K562 (cell line): ENCODE measurements at regions not wholly inside any gene's neighbourhood (a gene's known extent, or its start where the extent isn't known, plus 50 kb on each side); places are given as distances from the start of the nearest gene placed in this dataset.

Source experiments
- ATAC-seq: fragments of 200-7000 bp; cut with Tn5 transposase; 3 replicates; pipeline ENCODE4 v1.9.1; 2020; ENCODE audit warnings: moderate library complexity
- BruUV-seq: library from RNA; stranded (reverse); fragments of 400-500 nt; replicated peaks from 2 replicates; lab custom pipeline; 2021; lab: Mats Ljungman, UMichigan
- CTCF ChIA-PET: fragments of 300-600 bp; formaldehyde crosslinking; extraction: SDS; loops from one replicate; lab custom pipeline; 2021; ENCODE audit warnings: low intra/inter-chr PET ratio; lab: Yijun Ruan, JAX
- POLR2A ChIA-PET: fragments of 300-600, 350-650 bp; sonication (Branson Sonifier 250); formaldehyde crosslinking; extraction: SDS; loops from one replicate; lab custom pipeline; 2021; ENCODE audit warnings: antibody characterized with exemption, inconsistent platforms; lab: Yijun Ruan, JAX
- DNase-seq, 4 experiments: peaks; one replicate each; pipeline versions ENCODE4 v3.0.0 to v3.0.0-alpha.2; 2011 to 2018; ENCODE audit warnings: low spot score in 3 of 4, mixed read lengths in 3 of 4; ENCODE audit errors: extremely low read depth in 1 of 4
- FAIRE-seq: peaks from 2 replicates; lab custom pipeline; 2011; peaks lifted over from hg19 to GRCh38; lab: Jason Lieb, UNC
- H2AFZ ChIP-seq: 2 replicates; pipeline ENCODE4 v1.6.0; 2011; ENCODE audit warnings: low read depth, low read length, control low read depth, inconsistent platforms
- H3K27ac ChIP-seq: fragments of 200-600 bp; 3 replicates; pipeline ENCODE4 v1.8.0; 2011; ENCODE audit warnings: low read depth, mild to moderate bottlenecking, control low read depth, inconsistent platforms, low read length, moderate library complexity, mixed read lengths; ENCODE audit errors: extremely low read depth
- H3K27me3 ChIP-seq, 2 experiments: fragments of 300-600 bp in 1 of 2; 2 replicates in 1 of 2; 3 replicates in 1 of 2; pipeline versions ENCODE4 v1.6.0 to v1.8.0; 2011; ENCODE audit warnings: inconsistent platforms in 2 of 2, low read length in 2 of 2, mild to moderate bottlenecking in 1 of 2, mixed read lengths in 1 of 2, moderate library complexity in 1 of 2; ENCODE audit not compliant: control insufficient read depth in 2 of 2, insufficient read depth in 2 of 2
- H3K36me3 ChIP-seq: fragments of 300-600 bp; 3 replicates; pipeline ENCODE4 v1.8.0; 2011; ENCODE audit warnings: mild to moderate bottlenecking, low read length, inconsistent platforms; ENCODE audit not compliant: control insufficient read depth, insufficient read depth
- H3K4me1 ChIP-seq, 2 experiments: fragments of 200-600 bp in 1 of 2; replicated peaks in 1 of 2; 2 replicates in 1 of 2; 3 replicates in 1 of 2; pipeline versions ENCODE4 v1.5.1 to v1.8.0; 2011; ENCODE audit warnings: inconsistent platforms in 2 of 2, low read length in 2 of 2, mild to moderate bottlenecking in 1 of 2, mixed read lengths in 1 of 2, moderate library complexity in 1 of 2; ENCODE audit not compliant: control insufficient read depth in 2 of 2, insufficient read depth in 2 of 2
- H3K4me2 ChIP-seq: 2 replicates; pipeline ENCODE4 v1.6.1; 2011; ENCODE audit warnings: low read length, control low read depth, inconsistent platforms, mixed read lengths; ENCODE audit not compliant: insufficient read depth
- H3K4me3 ChIP-seq: fragments of 200-600 bp; sonication (generic), shearing (Covaris generic); 2 replicates; pipeline ENCODE4 v1.5.1; 2016; ENCODE audit warnings: control low read depth, inconsistent platforms
- H3K79me2 ChIP-seq: fragments of 200-600 bp; 3 replicates; pipeline ENCODE4 v1.8.0; 2011; ENCODE audit warnings: low read length, inconsistent platforms; ENCODE audit not compliant: control insufficient read depth, insufficient read depth
- H3K9ac ChIP-seq, 2 experiments: 2 replicates each; pipeline versions ENCODE4 v1.6.0 to v1.6.1; 2011; ENCODE audit warnings: low read depth in 2 of 2, low read length in 2 of 2, control low read depth in 1 of 2, inconsistent platforms in 1 of 2, mild to moderate bottlenecking in 1 of 2, mixed read lengths in 1 of 2; ENCODE audit not compliant: insufficient read depth in 1 of 2
- H3K9me1 ChIP-seq: one replicate; pipeline ENCODE4 v1.6.0; 2011; ENCODE audit warnings: inconsistent platforms, mild to moderate bottlenecking, low read length, moderate library complexity; ENCODE audit not compliant: control insufficient read depth, insufficient read depth
- H3K9me3 ChIP-seq: replicated peaks from 2 replicates; pipeline ENCODE4 v1.5.1; 2011; ENCODE audit warnings: low read depth, low read length, inconsistent platforms; ENCODE audit not compliant: control insufficient read depth, insufficient read depth
- H4K20me1 ChIP-seq: replicated peaks from 2 replicates; pipeline ENCODE4 v1.6.1; 2011; ENCODE audit warnings: low read length, inconsistent platforms, mixed read lengths; ENCODE audit not compliant: control insufficient read depth, insufficient read depth
- CBX2 ChIP-seq: fragments of 200-600 bp; sonication (generic); IDR thresholded peaks from one replicate; pipeline ENCODE4 v1.6.1; 2012; ENCODE audit warnings: mild to moderate bottlenecking, low read length, inconsistent platforms; ENCODE audit not compliant: insufficient read depth, poor library complexity, severe bottlenecking
- HDGF ChIP-seq: fragments of 450-650 bp; IDR thresholded peaks from 2 replicates; pipeline ENCODE4 v1.6.1; 2016
- KLF6 ChIP-seq: fragments of 250-450 bp; sonication (Bioruptor Pico); IDR thresholded peaks from 2 replicates; pipeline ENCODE4 v1.4.0; 2020; ENCODE audit warnings: mild to moderate bottlenecking, moderate library complexity, borderline replicate concordance
- MAFG ChIP-seq: fragments of 450-650 bp; conservative IDR thresholded peaks from 2 replicates; pipeline ENCODE4 v1.6.1; 2016; ENCODE audit warnings: missing genetic modification characterization, missing compliant biosample characterization
- MED1 ChIP-seq: sonication (generic); formaldehyde crosslinking; IDR thresholded peaks from 2 replicates; pipeline ENCODE4 v1.8.1; 2023; ENCODE audit warnings: missing genetic modification reagents, borderline replicate concordance
- NUFIP1 ChIP-seq: fragments of 450-650 bp; IDR thresholded peaks from 2 replicates; pipeline ENCODE4 v1.6.1; 2018; ENCODE audit not compliant: partially characterized antibody
- POU5F1 ChIP-seq: fragments of 150-350 bp; IDR thresholded peaks from 2 replicates; pipeline ENCODE4 v1.6.1; 2014; ENCODE audit warnings: borderline replicate concordance, low read length, low read depth, mild to moderate bottlenecking; ENCODE audit not compliant: partially characterized antibody
- RAD21 ChIP-seq, 2 experiments: fragments of 250-450 bp in 1 of 2; fragments of 450-650 bp in 1 of 2; sonication (Bioruptor Pico) in 1 of 2; formaldehyde crosslinking in 1 of 2; IDR thresholded peaks in 1 of 2; conservative IDR thresholded peaks in 1 of 2; 2 replicates each; pipeline versions ENCODE4 v1.4.0 to v1.8.0; 2020 to 2022; ENCODE audit warnings: mild to moderate bottlenecking in 2 of 2, moderate library complexity in 1 of 2
- RFX5 ChIP-seq: IDR thresholded peaks from 2 replicates; pipeline ENCODE4 v1.6.1; 2011; ENCODE audit warnings: low read depth, mild to moderate bottlenecking, improper control_type of control experiment, low read length
- SOX6 ChIP-seq: fragments of 450-650 bp; IDR thresholded peaks from 2 replicates; pipeline ENCODE4 v1.6.1; 2014; ENCODE audit warnings: mild to moderate bottlenecking
- SRF ChIP-seq, 2 experiments: fragments of 250-450, 450-650 bp in 1 of 2; sonication (Bioruptor Pico) in 1 of 2; sonication (generic) in 1 of 2; formaldehyde crosslinking; IDR thresholded peaks; 2 replicates each; pipeline versions ENCODE4 v1.5.0 to v1.5.1; 2020 to 2022; ENCODE audit warnings: mild to moderate bottlenecking in 1 of 2, missing genetic modification reagents in 1 of 2
- ZNF253 ChIP-seq: fragments of 250-450 bp; sonication (Bioruptor Pico); conservative IDR thresholded peaks from 2 replicates; pipeline ENCODE4 v1.6.1; 2021; ENCODE audit warnings: mild to moderate bottlenecking
- ZNF766 ChIP-seq: fragments of 200-800 bp; sonication (Bioruptor generic); conservative IDR thresholded peaks from 2 replicates; pipeline ENCODE4 v1.6.1; 2016; ENCODE audit warnings: missing genetic modification characterization, missing compliant biosample characterization
- WGBS: fragments of 100-300 bp; shearing (Covaris generic); methylation state at CpG from one replicate; pipeline ENCODE4 v1.1.6; 2016; ENCODE audit warnings: low coverage, mixed read lengths; ENCODE audit not compliant: insufficient coverage; ENCODE audit errors: missing lambda C conversion rate; 5-methylcytosine and 5-hydroxymethylcytosine counted together
- in situ Hi-C: fragments of 300-500 bp; cut with MboI; formaldehyde crosslinking; loops from 4 replicates; pipeline ENCODE4 v1.15.0; 2018; ENCODE audit warnings: inconsistent platforms, mixed read lengths
- intact Hi-C: fragments of 100-400 bp; cut with micrococcal nuclease; formaldehyde crosslinking; loops from 2 replicates; pipeline ENCODE4 v1.14.2; 2022
- TF ChIP-seq, protein P1 (sequence below): fragments of 250-450 bp; sonication (Bioruptor Pico); IDR thresholded peaks from 2 replicates; pipeline ENCODE4 v1.5.0; 2021
- TF ChIP-seq, protein P2 (sequence below): sonication (generic); formaldehyde crosslinking; IDR thresholded peaks from 2 replicates; pipeline ENCODE4 v1.8.0; 2022; ENCODE audit warnings: mild to moderate bottlenecking, missing genetic modification reagents

DNA sequence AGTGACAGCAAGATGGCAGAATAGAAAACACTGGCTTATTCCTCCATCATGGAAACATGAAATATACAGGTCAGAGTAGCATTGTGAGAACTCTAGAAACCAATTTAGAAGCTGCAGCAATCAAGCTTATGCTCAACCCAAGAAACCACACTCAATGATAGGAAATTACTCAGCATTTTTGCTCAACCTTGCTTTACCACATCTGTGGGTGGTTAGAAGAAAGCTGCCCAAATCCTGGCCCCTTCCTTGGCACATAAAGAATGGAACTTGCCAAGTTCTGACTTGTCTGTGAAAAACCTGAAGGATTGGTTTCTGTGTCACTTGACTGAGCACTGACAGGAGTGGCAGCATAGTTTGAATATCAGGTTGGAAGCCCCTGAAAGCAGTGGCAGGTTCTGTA is 108.0 kb upstream of the MOCS1 start:
- no peak overlapping the region for H3K9ac ChIP-seq
- intact Hi-C loops (no loop called here), in situ Hi-C loops (no loop called here)
- H3K9me1 ChIP-seq = no peaks in the 10 kb centered on the region
- H3K4me3 ChIP-seq = no peak overlapping the region
- H3K9me3 ChIP-seq = no peaks in the 10 kb centered on the region
- H3K27me3 ChIP-seq = no peaks in the 10 kb centered on the region
- TF ChIP-seq KLF6 (no peak), NUFIP1 (no peak), POU5F1 (no peak), MAFG (tag) (0 out of 2 replicates have a peak, but pooled peaks have one; percentile 8), ZNF766 (peak; percentile 73), SOX6 (no peak)
- CTCF ChIA-PET = interaction anchor here (0.5 to 0.7 kb wide), 2 partner anchors 90 to 1327 kb away, joined by 3 read pairs; no protein-coding TSS in a partner anchor
- H4K20me1 ChIP-seq = no peaks in the 10 kb centered on the region
- H3K27ac ChIP-seq = no peak overlapping the region
- no peaks in the 10 kb centered on the region for H3K4me1 ChIP-seq
- ATAC-seq (no peak), FAIRE-seq (no peak), DNase-seq (no peak)
- no peak overlapping the region for H2AFZ ChIP-seq
- POLR2A ChIA-PET = no interaction called here
- no peaks in the 10 kb centered on the region for H3K79me2 ChIP-seq
- H3K4me2 ChIP-seq = no peak overlapping the region
- no TSS peak for BruUV-seq
- no peaks in the 10 kb centered on the region for H3K36me3 ChIP-seq

DNA sequence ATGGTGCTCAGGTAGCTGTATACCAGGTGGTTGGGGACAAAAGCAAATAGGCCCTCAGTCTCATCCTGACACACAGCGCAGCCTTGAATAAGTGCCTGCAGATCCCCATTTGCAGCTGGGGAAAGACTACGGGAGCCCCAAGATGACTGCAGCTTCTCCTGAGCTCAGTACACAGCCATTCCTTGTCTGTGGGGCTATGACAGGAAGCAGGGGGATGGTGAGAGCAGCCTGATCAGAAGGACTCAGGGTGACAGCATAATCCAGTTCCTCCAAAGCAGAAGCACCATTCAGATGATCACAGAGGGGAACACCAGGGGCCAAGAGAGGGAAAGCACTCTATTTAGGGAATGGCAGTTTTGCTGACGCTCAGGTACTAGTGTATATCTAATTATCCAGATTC is 104.8 kb upstream of the MOCS1 start:
- ChIA-PET CTCF (no interaction called here), POLR2A (interaction anchor here (1.1 kb wide), 1 partner anchor 10 kb away, joined by 3 read pairs; no protein-coding TSS in a partner anchor)
- TF ChIP-seq HDGF = no peak
- TF ChIP-seq MED1 (CRISPR knock-in tag) = no peak
- TF ChIP-seq ZNF253 (CRISPR knock-in tag) = no peak
- TF ChIP-seq, protein P1, sequence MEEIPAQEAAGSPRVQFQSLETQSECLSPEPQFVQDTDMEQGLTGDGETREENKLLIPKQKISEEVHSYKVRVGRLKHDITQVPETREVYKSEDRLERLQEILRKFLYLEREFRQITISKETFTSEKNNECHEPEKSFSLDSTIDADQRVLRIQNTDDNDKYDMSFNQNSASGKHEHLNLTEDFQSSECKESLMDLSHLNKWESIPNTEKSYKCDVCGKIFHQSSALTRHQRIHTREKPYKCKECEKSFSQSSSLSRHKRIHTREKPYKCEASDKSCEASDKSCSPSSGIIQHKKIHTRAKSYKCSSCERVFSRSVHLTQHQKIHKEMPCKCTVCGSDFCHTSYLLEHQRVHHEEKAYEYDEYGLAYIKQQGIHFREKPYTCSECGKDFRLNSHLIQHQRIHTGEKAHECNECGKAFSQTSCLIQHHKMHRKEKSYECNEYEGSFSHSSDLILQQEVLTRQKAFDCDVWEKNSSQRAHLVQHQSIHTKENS = no peak
- no peak for TF ChIP-seq SRF (CRISPR knock-in tag; IDR thresholded peaks at IDR 0.05)
- TF ChIP-seq CBX2 = no peak
- TF ChIP-seq RAD21 (CRISPR knock-in tag; conservative IDR thresholded peaks at IDR 0.05 in 1 of 2, IDR thresholded peaks at IDR 0.05 in 1 of 2) = no peak
- TF ChIP-seq, protein P2, sequence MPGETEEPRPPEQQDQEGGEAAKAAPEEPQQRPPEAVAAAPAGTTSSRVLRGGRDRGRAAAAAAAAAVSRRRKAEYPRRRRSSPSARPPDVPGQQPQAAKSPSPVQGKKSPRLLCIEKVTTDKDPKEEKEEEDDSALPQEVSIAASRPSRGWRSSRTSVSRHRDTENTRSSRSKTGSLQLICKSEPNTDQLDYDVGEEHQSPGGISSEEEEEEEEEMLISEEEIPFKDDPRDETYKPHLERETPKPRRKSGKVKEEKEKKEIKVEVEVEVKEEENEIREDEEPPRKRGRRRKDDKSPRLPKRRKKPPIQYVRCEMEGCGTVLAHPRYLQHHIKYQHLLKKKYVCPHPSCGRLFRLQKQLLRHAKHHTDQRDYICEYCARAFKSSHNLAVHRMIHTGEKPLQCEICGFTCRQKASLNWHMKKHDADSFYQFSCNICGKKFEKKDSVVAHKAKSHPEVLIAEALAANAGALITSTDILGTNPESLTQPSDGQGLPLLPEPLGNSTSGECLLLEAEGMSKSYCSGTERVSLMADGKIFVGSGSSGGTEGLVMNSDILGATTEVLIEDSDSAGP (CRISPR knock-in tag) = no peak
- TF ChIP-seq RFX5 = no peak
- DNase-seq = no peak
- Histone ChIP-seq H3K27me3 (no peaks in the 10 kb centered on the region), H3K36me3 (no peaks in the 10 kb centered on the region), H3K79me2 (no peaks in the 10 kb centered on the region), H2AFZ (no peak overlapping the region), H3K9ac (no peak overlapping the region), H3K4me3 (no peak overlapping the region), H3K27ac (no peak overlapping the region), H3K9me3 (no peaks in the 10 kb centered on the region), H4K20me1 (no peaks in the 10 kb centered on the region), H3K4me2 (no peak overlapping the region), H3K4me1 (no peaks in the 10 kb centered on the region), H3K9me1 (no peaks in the 10 kb centered on the region)
- 5% methylated on average over 3 of the region's 3 CpGs for WGBS
- no peak for ATAC-seq
- in situ Hi-C loops = no loop called here
- FAIRE-seq = no peak
- BruUV-seq = no TSS peak
- intact Hi-C loops = no loop called here
